GM12878 (cell line): ENCODE measurements at regions not wholly inside any gene's neighbourhood (a gene's known extent, or its start where the extent isn't known, plus 50 kb on each side); places are given as distances from the start of the nearest gene placed in this dataset.

Source experiments
- ATAC-seq: fragments of 200-7000 bp; cut with Tn5 transposase; 3 replicates; pipeline ENCODE4 v1.9.1; 2020; ENCODE audit warnings: mild to moderate bottlenecking, moderate library complexity
- BruUV-seq: library from RNA; stranded (reverse); fragments of 400-500 nt; replicated peaks from 2 replicates; lab custom pipeline; 2021; lab: Mats Ljungman, UMichigan
- CTCF ChIA-PET: fragments of 300-600 bp; sonication (Branson Sonifier 250); formaldehyde crosslinking; extraction: SDS; loops from one replicate; lab custom pipeline; 2021; ENCODE audit warnings: inconsistent platforms; lab: Yijun Ruan, JAX
- POLR2A ChIA-PET: fragments of 350-600 bp; formaldehyde crosslinking; extraction: SDS; loops from one replicate; lab custom pipeline; 2021; ENCODE audit warnings: inconsistent platforms; lab: Charles Lee
- RAD21 ChIA-PET: fragments of 300-600 bp; sonication (Branson Sonifier 250); formaldehyde crosslinking; loops from one replicate; lab custom pipeline; 2023; ENCODE audit warnings: antibody characterized with exemption; ENCODE audit not compliant: unreplicated experiment; lab: Charles Lee
- SMC1A ChIA-PET: fragments of 300-600 bp; sonication (Branson Sonifier 250); formaldehyde crosslinking; loops from one replicate; lab custom pipeline; 2023; ENCODE audit not compliant: unreplicated experiment, uncharacterized antibody; lab: Charles Lee
- DNase-seq: peaks from one replicate; pipeline ENCODE4 v3.0.0-alpha.2; 2011; ENCODE audit warnings: low read depth, low spot score
- FAIRE-seq: peaks from 3 replicates; lab custom pipeline; 2011; peaks lifted over from hg19 to GRCh38; lab: Jason Lieb, UNC
- H2AFZ ChIP-seq: 2 replicates; pipeline ENCODE4 v1.6.0; 2011; ENCODE audit warnings: low read depth, low read length, control low read depth; ENCODE audit not compliant: control insufficient read depth
- H3K27ac ChIP-seq: 2 replicates; pipeline ENCODE4 v1.5.1; 2011; ENCODE audit warnings: control low read depth; ENCODE audit not compliant: control insufficient read depth, insufficient read depth
- H3K27me3 ChIP-seq, 2 experiments: replicated peaks in 1 of 2; 2 replicates each; pipeline versions ENCODE4 v1.6.0 to v1.6.1; 2011; ENCODE audit warnings: low read length in 1 of 2; ENCODE audit not compliant: control insufficient read depth in 2 of 2, insufficient read depth in 2 of 2
- H3K36me3 ChIP-seq, 2 experiments: 2 replicates each; pipeline ENCODE4 v1.5.1; 2011; ENCODE audit warnings: low read length in 1 of 2; ENCODE audit not compliant: control insufficient read depth in 2 of 2, insufficient read depth in 2 of 2
- H3K4me1 ChIP-seq: 2 replicates; pipeline ENCODE4 v1.6.1; 2011; ENCODE audit warnings: mild to moderate bottlenecking, low read length, moderate library complexity, mixed read lengths; ENCODE audit not compliant: control insufficient read depth, insufficient read depth
- H3K4me2 ChIP-seq: 2 replicates; pipeline ENCODE4 v1.6.0; 2011; ENCODE audit warnings: control low read depth; ENCODE audit not compliant: control insufficient read depth, insufficient read depth
- H3K4me3 ChIP-seq: fragments of 200-600 bp; sonication (generic); 2 replicates; pipeline ENCODE4 v1.5.1; 2016
- H3K79me2 ChIP-seq: 2 replicates; pipeline ENCODE4 v1.6.0; 2011; ENCODE audit warnings: low read length; ENCODE audit not compliant: control insufficient read depth, insufficient read depth
- H3K9ac ChIP-seq: 2 replicates; pipeline ENCODE4 v1.8.0; 2011; ENCODE audit warnings: low read length, control low read depth, mixed read lengths; ENCODE audit not compliant: control insufficient read depth, insufficient read depth
- H3K9me3 ChIP-seq: replicated peaks from 3 replicates; pipeline ENCODE4 v1.5.1; 2011; ENCODE audit warnings: mild to moderate bottlenecking, low read length; ENCODE audit not compliant: control insufficient read depth, insufficient read depth
- H4K20me1 ChIP-seq: 2 replicates; pipeline ENCODE4 v1.6.0; 2011; ENCODE audit not compliant: control insufficient read depth, insufficient read depth
- BCL3 ChIP-seq: IDR thresholded peaks from 2 replicates; pipeline ENCODE4 v1.6.1; 2011; ENCODE audit warnings: borderline replicate concordance, low read depth, mild to moderate bottlenecking, moderate library complexity, low read length; ENCODE audit not compliant: insufficient read depth, poor library complexity, severe bottlenecking
- IRF4 ChIP-seq: IDR thresholded peaks from 2 replicates; pipeline ENCODE4 v1.6.1; 2011; ENCODE audit warnings: low read depth, low read length
- MTA2 ChIP-seq: fragments of 450-650 bp; IDR thresholded peaks from 2 replicates; pipeline ENCODE4 v1.6.1; 2016; ENCODE audit warnings: low read depth, mild to moderate bottlenecking, moderate library complexity
- MYB ChIP-seq: fragments of 150-350 bp; IDR thresholded peaks from 2 replicates; pipeline ENCODE4 v1.6.1; 2014; ENCODE audit warnings: mild to moderate bottlenecking, low read depth, low read length, borderline replicate concordance
- PBX3 ChIP-seq: IDR thresholded peaks from 2 replicates; pipeline ENCODE4 v1.6.1; 2011; ENCODE audit warnings: mild to moderate bottlenecking, low read depth, low read length, moderate library complexity; ENCODE audit not compliant: insufficient replicate concordance
- POLR2AphosphoS2 ChIP-seq: IDR thresholded peaks from 2 replicates; pipeline ENCODE4 v1.6.1; 2011; ENCODE audit warnings: low read depth, mild to moderate bottlenecking, low read length, improper control_type of control experiment, moderate library complexity
- POLR2AphosphoS5 ChIP-seq: IDR thresholded peaks from 2 replicates; pipeline ENCODE4 v1.6.1; 2011; ENCODE audit warnings: mild to moderate bottlenecking, low read length, inconsistent platforms
- RUNX3 ChIP-seq: IDR thresholded peaks from 2 replicates; pipeline ENCODE4 v1.6.1; 2012; ENCODE audit warnings: low read length, inconsistent platforms
- ZBED1 ChIP-seq: IDR thresholded peaks from 2 replicates; pipeline ENCODE4 v1.6.1; 2016; ENCODE audit warnings: borderline replicate concordance
- WGBS: methylation state at CpG from one replicate; pipeline ENCODE4 v1.1.6; 2016; ENCODE audit warnings: low lambda C conversion rate; ENCODE audit not compliant: insufficient replicate concordance, insufficient coverage; ENCODE audit errors: missing lambda C conversion rate; 5-methylcytosine and 5-hydroxymethylcytosine counted together
- in situ Hi-C: fragments of 300-500 bp; cut with MboI; formaldehyde crosslinking; loops from 9 replicates; pipeline ENCODE4 v1.14.3; 2018; ENCODE audit warnings: mixed read lengths
- intact Hi-C: fragments of 100-400 bp; cut with micrococcal nuclease; formaldehyde crosslinking; loops from one replicate; pipeline ENCODE4 v1.14.2; 2022; ENCODE audit not compliant: unreplicated experiment

GRCh38 chr20:22462975-22463914 lies 121.1 kb downstream of the FOXA2 start:
- Histone ChIP-seq H2AFZ (no peak overlapping the region), H3K9ac (no peak overlapping the region), H3K79me2 (no peaks in the 10 kb centered on the region), H3K4me1 (no peaks in the 10 kb centered on the region), H3K27me3 (no peaks in the 10 kb centered on the region), H3K27ac (no peak overlapping the region), H3K4me3 (no peak overlapping the region), H3K4me2 (no peak overlapping the region), H3K36me3 (no peaks in the 10 kb centered on the region), H4K20me1 (no peaks in the 10 kb centered on the region), H3K9me3 (no peaks in the 10 kb centered on the region)
- TF ChIP-seq IRF4 (no peak), ZBED1 (no peak), MTA2 (no peak), POLR2AphosphoS2 (no peak), RUNX3 (no peak), PBX3 (no peak), BCL3 (no peak), POLR2AphosphoS5 (no peak), MYB (no peak)
- BruUV-seq = no TSS peak
- DNase-seq (no peak), ATAC-seq (no peak), FAIRE-seq (no peak)
- CTCF ChIA-PET = no interaction called here
- in situ Hi-C loops (no loop called here), intact Hi-C loops (no loop called here)
- RAD21 ChIA-PET = no interaction called here
- 5% methylated on average over 11 of the region's 11 CpGs for WGBS
- POLR2A ChIA-PET = no interaction called here
- SMC1A ChIA-PET = interaction anchor here (0.9 kb wide), 1 partner anchor 14 kb away, joined by 3 read pairs; no protein-coding TSS in a partner anchor
